ENCODE measurements at regions not wholly inside any gene's neighbourhood (a gene's known extent, or its start where the extent isn't known, plus 50 kb on each side); places are given as distances from the start of the nearest gene placed in this dataset.

GRCh38 chr7:26554952-26555351 is 263.3 kb downstream of the SNX10 start:
- H2AFZ ChIP-seq (ENCODE audit: low read length) = no peak overlapping the region
- no peaks in the 10 kb centered on the region for H3K4me1 ChIP-seq (ENCODE audit: insufficient read depth, low read length)
- no peaks in the 10 kb centered on the region for H3K36me3 ChIP-seq (ENCODE audit: insufficient read depth, low read length)
- H4K20me1 ChIP-seq (ENCODE audit: insufficient read depth, low read length) = no peaks in the 10 kb centered on the region
- DNase-seq (ENCODE audit: insufficient read length, low spot score, missing footprints) = no peak
- H3K9me3 ChIP-seq (ENCODE audit: low read depth, low read length) = no peaks in the 10 kb centered on the region
- H3K79me2 ChIP-seq (ENCODE audit: insufficient read depth, low read length) = no peaks in the 10 kb centered on the region
- no peaks in the 10 kb centered on the region for H3K27me3 ChIP-seq (ENCODE audit: insufficient read depth, low read length)
- no peak overlapping the region for H3K27ac ChIP-seq (ENCODE audit: low read depth, low read length)
- H3K4me2 ChIP-seq (ENCODE audit: insufficient read depth, low read length) = no peak overlapping the region
- H3K4me3 ChIP-seq (ENCODE audit: insufficient read depth, low read length) = no peak overlapping the region
- TF ChIP-seq, protein P1, sequence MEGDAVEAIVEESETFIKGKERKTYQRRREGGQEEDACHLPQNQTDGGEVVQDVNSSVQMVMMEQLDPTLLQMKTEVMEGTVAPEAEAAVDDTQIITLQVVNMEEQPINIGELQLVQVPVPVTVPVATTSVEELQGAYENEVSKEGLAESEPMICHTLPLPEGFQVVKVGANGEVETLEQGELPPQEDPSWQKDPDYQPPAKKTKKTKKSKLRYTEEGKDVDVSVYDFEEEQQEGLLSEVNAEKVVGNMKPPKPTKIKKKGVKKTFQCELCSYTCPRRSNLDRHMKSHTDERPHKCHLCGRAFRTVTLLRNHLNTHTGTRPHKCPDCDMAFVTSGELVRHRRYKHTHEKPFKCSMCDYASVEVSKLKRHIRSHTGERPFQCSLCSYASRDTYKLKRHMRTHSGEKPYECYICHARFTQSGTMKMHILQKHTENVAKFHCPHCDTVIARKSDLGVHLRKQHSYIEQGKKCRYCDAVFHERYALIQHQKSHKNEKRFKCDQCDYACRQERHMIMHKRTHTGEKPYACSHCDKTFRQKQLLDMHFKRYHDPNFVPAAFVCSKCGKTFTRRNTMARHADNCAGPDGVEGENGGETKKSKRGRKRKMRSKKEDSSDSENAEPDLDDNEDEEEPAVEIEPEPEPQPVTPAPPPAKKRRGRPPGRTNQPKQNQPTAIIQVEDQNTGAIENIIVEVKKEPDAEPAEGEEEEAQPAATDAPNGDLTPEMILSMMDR (IDR thresholded peaks at IDR 0.05; ENCODE audit: extremely low read depth, low read depth, low read length) = no peak

- Histone ChIP-seq H3K27me3 (ENCODE audit: insufficient read depth, low read length) (no peaks in the 10 kb centered on the region), H3K4me2 (ENCODE audit: insufficient read depth, low read length) (no peak overlapping the region), H3K4me3 (ENCODE audit: insufficient read depth, low read length) (no peak overlapping the region), H4K20me1 (ENCODE audit: insufficient read depth, low read length) (no peaks in the 10 kb centered on the region), H3K4me1 (ENCODE audit: insufficient read depth, low read length) (no peaks in the 10 kb centered on the region), H3K79me2 (ENCODE audit: insufficient read depth, low read length) (no peaks in the 10 kb centered on the region), H3K36me3 (ENCODE audit: insufficient read depth, low read length) (no peaks in the 10 kb centered on the region), H3K27ac (ENCODE audit: low read depth, low read length) (no peak overlapping the region), H2AFZ (ENCODE audit: low read length) (no peak overlapping the region), H3K9me3 (ENCODE audit: low read depth, low read length) (no peaks in the 10 kb centered on the region)
- TF ChIP-seq, protein P1 (IDR thresholded peaks at IDR 0.05; ENCODE audit: extremely low read depth, low read depth, low read length) = no peak
- DNase-seq (ENCODE audit: insufficient read length, low spot score, missing footprints) = no peak
Observed at GRCh38 chr7:26556061-26556881, 264.6 kb downstream of the SNX10 start.

DNA sequence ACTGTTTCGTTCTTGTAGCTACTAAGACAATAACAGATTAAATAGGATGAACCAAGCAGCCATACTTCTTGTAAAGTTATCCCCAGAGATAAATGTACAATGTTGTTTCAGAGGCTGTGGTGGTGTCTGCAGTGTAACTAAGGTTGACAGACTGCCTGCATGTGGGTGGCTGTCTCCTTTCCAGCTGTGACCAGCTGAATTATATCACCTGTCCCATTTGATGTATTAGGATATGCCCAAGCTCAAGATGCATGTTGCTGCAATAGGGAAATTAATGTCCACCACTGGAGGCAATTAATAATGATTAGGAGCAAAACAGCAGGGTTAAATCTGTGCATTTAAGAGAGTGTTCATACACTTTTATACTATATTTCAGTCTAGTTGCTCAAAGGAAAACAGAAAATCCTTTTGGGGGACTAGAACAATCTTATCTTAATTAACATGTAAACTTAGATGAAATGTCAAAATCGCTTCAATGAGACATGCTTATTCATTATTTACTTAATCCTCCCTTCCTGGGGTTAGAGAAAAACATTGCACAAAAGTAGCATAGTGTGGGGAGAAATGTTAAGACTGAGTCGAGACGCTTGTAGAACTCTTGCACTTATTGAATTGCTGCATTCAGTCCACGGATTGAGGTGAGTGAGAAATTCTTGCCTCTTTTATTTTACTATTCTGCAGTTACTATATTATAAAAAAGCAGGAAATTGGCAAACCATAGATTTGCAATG is 269.0 kb downstream of the SNX10 start:
- H3K9me3 ChIP-seq (ENCODE audit: low read depth, low read length) = no peaks in the 10 kb centered on the region
- TF ChIP-seq, protein P1 (IDR thresholded peaks at IDR 0.05; ENCODE audit: extremely low read depth, low read depth, low read length) = no peak
- no peaks in the 10 kb centered on the region for H3K79me2 ChIP-seq (ENCODE audit: insufficient read depth, low read length)
- H3K4me3 ChIP-seq (ENCODE audit: insufficient read depth, low read length) = no peak overlapping the region
- H4K20me1 ChIP-seq (ENCODE audit: insufficient read depth, low read length) = no peaks in the 10 kb centered on the region
- H2AFZ ChIP-seq (ENCODE audit: low read length) = no peak overlapping the region
- no peak for DNase-seq (ENCODE audit: insufficient read length, low spot score, missing footprints)
- H3K4me1 ChIP-seq (ENCODE audit: insufficient read depth, low read length) = no peaks in the 10 kb centered on the region
- H3K36me3 ChIP-seq (ENCODE audit: insufficient read depth, low read length) = no peaks in the 10 kb centered on the region
- no peaks in the 10 kb centered on the region for H3K27me3 ChIP-seq (ENCODE audit: insufficient read depth, low read length)
- H3K4me2 ChIP-seq (ENCODE audit: insufficient read depth, low read length) = no peak overlapping the region
- no peak overlapping the region for H3K27ac ChIP-seq (ENCODE audit: low read depth, low read length)

- no peak overlapping the region for H3K4me2 ChIP-seq (ENCODE audit: insufficient read depth, low read length)
- DNase-seq (ENCODE audit: insufficient read length, low spot score, missing footprints) = no peak
- no peaks in the 10 kb centered on the region for H3K36me3 ChIP-seq (ENCODE audit: insufficient read depth, low read length)
- TF ChIP-seq, protein P1 (IDR thresholded peaks at IDR 0.05; ENCODE audit: extremely low read depth, low read depth, low read length) = no peak
- H3K27me3 ChIP-seq (ENCODE audit: insufficient read depth, low read length) = no peaks in the 10 kb centered on the region
- no peaks in the 10 kb centered on the region for H4K20me1 ChIP-seq (ENCODE audit: insufficient read depth, low read length)
- H3K27ac ChIP-seq (ENCODE audit: low read depth, low read length) = no peak overlapping the region
- no peaks in the 10 kb centered on the region for H3K9me3 ChIP-seq (ENCODE audit: low read depth, low read length)
- H3K79me2 ChIP-seq (ENCODE audit: insufficient read depth, low read length) = no peaks in the 10 kb centered on the region
- H3K4me3 ChIP-seq (ENCODE audit: insufficient read depth, low read length) = no peak overlapping the region
- H2AFZ ChIP-seq (ENCODE audit: low read length) = no peak overlapping the region
- no peaks in the 10 kb centered on the region for H3K4me1 ChIP-seq (ENCODE audit: insufficient read depth, low read length)
Observed at GRCh38 chr7:26562841-26563240, 271.2 kb downstream of the SNX10 start.
